Left kidney (tissue), 1 donor: ENCODE measurements at regions not wholly inside any gene's neighbourhood (a gene's known extent, or its start where the extent isn't known, plus 50 kb on each side); places are given as distances from the start of the nearest gene placed in this dataset.

Experiments used
- DNase-seq: peaks from one replicate; pipeline ENCODE4 v3.0.0-alpha.2; 2013

DNA sequence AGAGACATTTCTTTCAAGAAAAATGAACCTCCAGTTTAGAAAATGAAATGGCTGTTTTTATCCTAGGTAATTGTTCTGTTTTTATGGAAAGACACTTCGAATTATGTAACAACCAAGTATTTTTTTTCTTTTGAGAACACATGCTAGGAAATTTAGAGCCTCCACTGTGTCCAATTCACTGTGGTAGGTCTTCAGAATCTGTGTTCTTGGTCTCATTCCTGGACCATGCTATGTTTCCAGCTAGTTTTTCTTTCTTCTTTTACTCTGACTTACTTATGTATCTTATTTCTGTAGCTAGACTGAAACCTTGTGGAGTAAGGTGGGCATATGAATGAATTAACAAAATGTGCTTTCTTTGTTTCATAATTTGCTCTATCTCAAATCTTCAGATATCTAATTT, 391.7 kb upstream of the KLHL29 start:
- no peak for DNase-seq

DNA sequence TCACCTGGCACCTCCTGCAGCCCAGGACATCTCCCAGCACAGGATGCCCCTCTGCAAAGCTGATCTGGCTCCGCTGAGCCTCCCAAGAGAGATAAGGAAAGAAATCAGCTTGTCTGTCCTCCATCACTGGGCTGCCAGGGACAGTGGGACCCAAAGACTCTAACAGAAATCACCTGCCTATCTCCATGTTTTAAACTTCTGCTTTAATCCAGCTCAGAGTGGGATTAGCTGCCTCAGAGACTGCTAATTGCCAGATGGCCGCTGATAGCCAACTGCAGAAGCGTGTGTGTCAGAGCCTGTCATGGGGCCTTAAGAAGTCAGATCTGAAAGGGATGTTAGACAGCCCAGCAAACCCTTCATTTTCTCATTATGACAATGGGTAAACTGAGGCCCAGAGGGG, 389.4 kb upstream of the KLHL29 start:
- DNase-seq, result no peak

DNA sequence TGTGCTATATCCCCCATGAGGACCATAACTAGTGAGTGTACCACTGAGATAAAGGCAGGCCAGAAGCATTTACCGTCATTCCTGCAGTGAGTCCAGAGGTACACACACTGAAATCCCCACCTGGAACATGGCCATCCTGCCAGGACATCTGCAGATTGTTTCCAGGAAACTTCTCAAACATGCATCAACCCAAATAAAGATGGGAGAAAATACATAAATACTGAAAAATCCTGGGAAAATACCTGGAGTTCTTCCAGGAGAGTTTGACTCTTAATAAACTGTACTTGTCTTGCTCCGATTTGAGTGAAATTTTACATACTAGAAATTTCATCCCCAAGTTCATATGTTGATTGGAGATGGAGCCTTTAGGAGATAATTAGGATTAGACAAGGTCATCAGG, 388.1 kb upstream of the KLHL29 start:
- no peak for DNase-seq

DNA sequence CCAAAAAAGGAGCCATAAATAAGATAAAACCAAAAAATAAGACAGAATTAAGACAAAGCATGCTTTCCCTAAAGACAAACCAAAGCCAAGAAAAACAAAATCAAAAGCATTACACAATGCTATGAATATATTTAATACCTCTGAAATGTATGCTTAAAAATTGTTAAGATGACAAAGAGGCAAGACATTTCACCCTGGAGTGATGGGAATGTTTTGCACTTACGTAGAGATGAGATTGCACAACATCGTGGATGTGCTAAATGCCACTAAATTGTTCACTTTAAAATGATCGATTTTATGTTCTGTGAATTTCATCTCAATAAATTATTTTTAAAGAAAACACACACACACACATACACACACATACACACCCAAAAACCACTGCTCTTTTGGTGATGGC, 386.6 kb upstream of the KLHL29 start:
- no peak for DNase-seq

DNA sequence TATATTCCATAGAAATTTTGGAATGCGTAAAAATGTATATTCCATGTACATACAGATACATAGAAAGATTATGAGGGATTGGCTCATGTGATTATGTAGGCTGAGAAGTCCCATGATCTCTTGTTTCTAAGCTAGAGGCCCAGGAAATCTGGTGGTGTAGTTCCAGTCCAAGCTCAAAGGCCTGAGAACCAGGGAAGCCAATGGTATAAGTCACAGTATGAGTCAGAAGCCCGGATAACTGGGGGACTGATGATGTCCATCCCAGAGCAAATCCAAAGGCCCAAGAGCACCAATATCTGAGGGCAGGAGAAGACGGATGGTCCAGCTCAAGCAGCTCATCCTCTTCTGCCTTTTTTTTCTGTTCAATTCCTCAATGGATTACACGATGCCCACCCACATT, 385.0 kb upstream of the KLHL29 start:
- no peak for DNase-seq

DNA sequence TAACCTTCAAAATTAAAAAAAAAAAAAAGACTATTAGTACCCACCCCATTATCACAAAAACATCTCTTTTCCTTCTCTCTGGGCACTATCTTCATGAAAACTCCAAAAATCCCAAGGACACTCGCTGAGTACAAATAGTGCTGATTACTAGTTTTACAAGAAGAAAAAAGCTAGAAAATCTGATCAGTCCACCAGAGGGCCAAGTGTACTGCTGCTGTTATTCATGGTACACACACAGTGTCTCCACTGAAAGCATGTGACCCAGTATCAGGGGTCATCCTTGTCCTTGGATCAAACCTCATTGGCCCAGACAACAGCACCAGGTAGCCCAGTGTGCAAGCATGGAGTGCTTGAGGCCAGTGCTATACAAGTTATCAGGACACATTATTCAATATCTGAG, 382.7 kb upstream of the KLHL29 start:
- DNase-seq, result no peak

DNA sequence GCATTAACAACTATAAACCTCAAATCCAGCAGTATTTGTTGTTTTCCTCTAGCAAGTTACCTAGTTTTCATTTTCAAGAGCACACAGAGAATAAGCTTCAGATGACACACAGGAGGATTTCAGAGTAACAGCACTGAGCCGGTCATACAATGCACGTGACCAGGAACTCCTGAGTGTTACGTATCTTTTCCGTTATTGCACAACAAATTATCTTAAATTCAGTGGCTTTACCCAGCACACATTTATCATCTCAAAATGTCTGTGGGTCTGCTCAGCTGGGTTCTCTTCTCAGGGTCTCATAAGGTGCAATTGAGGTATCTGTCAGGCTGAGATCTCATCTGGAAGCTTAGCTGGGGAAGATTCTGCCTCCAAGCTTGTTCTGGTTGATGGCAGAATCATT, 379.5 kb upstream of the KLHL29 start:
- DNase-seq, result no peak

DNA sequence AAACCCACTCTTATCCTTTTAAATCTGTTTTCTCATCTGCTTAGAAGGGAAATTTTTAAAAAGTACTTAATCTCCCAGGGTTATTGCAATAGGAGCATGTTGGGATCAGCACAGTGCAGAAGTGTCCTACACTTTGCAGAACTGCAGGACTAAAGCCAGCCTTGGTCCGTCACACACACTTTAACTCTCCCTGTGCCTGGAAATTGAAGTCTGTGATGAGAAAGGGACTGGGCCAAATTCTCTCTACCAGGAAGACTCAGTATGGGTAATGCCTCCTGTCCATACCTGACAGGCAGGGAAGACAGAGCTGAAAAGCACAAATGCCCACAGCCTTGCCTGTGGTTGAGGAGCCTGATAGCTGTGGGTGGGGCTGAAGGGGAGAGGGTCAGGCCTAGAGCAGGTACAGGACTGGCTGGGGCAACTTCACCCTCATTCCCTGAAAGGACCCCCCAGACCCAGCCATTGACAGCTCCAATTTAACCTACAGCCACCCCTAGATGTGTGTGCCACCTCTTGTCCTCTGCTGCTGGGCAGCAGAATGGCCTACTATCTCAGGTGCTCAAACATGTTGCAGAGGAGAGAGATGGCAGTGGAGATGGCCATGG, 377.2 kb upstream of the KLHL29 start:
- no peak for DNase-seq

DNA sequence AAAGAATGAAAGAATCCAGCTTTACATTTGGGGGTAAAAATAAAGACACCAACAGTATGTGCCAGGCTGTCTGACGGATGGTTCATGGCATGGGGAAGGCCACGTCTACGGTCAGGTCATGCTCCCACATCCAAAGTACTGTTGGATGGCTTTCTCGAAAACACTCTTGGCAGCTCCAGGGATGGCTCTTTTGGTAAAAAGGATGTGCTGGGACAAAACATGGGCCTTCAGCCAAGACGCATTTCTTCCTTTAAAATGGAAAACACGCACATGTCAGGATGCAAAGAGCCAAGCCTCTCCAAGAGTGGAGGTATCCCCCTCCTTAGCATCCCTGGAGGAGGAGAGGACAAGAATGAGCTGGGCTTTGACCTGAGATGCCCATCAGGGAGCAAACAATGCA, 376.5 kb upstream of the KLHL29 start:
- DNase-seq, result no peak

DNA sequence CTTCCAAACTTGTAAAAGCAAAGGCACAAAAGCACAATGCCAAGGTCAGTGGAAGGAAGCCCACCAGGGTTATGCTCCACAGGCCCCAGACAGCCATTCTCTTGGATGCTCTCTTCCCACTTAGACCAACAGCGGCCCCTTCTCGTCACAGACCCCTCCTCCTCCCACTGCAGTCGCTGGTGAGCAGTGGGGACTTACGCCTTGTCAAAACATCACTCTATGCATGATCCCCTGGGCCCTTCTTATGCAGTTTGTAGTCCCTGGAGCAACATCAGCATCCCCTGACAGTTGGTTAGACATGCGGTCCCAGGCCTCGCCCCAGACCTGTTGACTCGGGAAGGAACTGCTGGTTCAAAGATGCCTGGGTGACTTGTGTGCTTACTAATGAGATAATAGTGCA, 376.0 kb upstream of the KLHL29 start:
- DNase-seq, result no peak

DNA sequence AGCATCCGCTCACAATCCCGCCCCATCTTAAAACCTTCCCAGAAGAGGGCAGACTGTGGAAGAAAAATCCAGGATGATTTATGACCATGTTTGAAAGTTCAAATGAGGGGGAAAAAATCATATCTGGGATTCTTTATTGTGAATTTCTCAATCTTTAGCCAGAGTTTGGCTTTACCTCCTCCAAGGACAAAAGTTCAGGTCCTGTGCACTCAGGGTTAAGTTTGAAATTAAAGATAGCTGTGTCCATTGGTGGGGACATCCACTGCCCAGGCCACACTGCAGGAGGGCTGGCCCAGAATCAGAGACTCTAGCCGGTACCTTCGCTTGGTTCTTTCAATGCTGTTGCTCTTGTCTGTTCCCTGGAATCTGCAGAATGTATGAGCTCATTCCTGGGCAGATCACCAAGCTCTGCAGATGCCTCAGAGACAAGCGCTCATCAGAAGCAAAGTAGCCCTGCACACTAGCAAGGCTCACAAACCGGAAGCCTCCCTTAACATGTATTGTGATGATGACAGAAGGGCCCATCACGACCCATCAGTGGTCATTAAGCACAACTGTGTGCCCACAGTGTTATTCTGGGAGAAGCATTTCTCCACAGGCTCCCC, 375.3 kb upstream of the KLHL29 start:
- DNase-seq, result no peak

DNA sequence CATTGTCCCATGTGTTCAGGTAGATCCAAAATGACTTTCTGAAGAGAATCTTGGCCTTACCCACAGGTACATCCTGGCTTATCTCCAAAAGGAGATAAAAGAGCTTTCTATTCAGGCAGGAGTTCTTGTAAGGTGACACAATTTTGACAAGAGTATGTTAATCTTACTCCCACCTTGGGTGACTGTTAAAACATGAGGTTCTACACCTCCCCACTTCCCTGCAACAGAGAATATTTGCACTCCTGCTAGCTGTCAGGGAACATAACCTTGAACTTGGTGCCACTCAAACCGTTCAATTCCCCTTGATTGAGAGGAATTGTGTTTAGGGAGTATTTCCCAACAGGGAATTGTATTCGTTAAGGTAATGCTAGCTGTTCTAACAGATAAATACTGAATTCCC, 372.5 kb upstream of the KLHL29 start:
- DNase-seq, result no peak

DNA sequence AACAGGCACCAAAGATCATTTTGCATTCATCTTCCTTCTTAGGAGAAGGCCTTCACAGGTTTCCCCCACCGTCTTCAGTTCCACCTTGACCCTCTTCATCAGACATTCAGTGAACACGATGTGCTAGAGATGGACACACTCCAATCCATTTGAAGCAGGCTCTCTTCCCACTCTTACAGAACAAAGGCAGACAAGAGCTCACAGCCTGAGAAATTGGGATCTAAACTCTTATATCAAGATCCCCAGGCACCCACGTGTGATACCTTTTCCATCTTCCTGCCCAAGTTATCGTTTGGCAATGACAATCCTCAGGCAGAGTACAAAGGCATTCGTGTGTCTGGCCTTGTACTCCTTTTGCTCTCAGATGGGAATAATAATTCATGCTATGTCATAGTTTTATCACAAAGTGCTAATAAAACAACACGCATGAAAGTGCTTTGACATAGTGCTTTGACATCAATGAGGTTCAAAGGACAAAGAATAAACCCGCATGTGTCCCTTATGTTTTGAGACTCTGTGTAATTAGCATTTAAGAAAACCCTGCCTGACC, 369.3 kb upstream of the KLHL29 start:
- no peak for DNase-seq

DNA sequence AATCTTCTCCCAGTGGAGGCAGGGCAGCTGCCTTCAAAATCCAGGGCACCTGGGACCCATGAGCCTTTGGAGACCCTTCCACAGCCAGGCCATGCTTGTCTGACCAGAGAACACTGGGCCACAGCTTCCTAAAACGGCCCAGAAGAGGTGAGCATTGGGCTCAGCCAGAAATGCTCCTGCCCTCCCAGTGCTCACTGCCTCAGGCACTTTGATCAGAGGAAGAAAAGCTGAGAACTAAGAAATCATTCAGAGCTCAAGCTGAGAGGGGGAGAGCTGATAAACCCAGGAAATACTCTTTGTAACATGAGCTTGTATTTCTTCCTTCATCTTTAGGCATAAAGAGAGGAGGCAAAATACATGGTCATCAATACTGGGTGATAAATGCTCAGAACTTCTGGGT, 365.5 kb upstream of the KLHL29 start:
- DNase-seq, result no peak

DNA sequence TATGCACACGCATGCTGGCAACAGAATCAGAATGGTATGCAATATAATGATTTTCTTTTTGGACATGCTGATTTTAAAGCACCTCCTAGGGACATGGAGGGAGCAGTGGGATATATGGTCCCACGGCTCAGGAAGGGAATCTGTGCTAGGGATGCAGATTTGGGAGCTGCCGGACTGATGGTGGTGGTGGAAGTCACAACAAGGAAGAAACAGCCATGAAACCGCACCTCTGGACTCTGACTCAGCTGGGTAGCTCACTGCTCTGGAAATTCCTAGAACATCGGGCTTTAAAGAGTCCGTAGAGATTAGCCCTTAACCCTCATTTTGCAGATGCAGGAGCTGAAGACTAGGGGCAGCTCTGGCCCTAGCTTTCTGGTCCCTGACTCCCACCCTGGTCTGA, 364.3 kb upstream of the KLHL29 start:
- DNase-seq, result no peak

DNA sequence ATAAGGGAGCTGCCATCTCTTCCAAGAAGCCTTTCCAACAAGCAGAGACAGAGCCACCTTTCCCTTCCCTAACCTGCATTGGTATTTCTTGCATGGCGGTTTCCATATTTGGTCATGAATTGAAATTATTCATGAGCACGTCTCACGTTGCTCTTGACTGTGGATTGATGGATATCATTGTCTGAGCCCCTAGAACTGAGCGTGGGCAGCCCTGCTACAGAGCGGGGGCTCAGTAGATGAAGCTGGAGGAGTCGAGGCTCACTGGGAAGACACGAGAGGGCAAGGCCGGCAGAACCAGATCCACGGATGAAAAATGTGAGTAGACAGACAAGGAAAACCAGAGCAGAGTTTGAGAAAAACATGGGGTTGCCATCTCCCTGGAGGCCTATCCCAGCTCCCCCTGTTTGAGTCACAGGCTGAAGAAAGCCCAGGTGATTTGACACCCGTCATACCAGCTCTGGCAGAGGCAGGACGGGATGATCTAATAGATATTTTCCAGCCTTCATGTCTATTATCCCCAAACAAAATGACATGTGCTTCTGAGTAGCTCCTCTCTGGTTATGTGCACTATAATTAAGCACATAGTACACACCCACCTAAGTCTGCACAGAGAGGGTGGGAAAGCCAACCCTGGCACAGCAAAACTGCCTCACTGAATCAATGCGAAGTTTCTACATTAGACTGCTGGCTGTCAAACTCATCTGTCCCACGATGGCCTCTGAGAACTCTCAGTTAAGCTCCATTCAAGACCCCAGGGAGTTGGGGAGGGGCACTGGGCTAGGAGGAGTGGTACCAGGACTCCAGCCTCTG, 363.5 kb upstream of the KLHL29 start:
- DNase-seq, result no peak

DNA sequence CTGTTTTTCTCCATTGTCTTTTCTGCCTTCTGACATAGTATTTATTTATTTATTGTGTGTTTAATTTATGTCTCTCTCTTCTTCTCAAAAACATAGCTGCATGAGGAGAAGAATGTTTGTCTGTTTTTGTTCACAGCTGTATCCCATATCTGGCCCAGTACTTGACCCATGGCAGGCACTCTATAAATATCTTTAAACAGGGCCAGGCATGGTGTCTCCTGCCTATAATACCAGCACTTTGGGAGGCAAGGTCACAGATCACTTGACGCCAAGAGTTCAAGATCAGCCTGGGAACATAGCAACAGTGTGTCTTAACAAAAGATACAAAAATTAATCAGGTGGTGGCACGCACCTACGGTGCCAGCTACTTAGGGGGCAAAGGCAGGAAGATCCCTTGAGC, 361.3 kb upstream of the KLHL29 start:
- DNase-seq, result no peak

DNA sequence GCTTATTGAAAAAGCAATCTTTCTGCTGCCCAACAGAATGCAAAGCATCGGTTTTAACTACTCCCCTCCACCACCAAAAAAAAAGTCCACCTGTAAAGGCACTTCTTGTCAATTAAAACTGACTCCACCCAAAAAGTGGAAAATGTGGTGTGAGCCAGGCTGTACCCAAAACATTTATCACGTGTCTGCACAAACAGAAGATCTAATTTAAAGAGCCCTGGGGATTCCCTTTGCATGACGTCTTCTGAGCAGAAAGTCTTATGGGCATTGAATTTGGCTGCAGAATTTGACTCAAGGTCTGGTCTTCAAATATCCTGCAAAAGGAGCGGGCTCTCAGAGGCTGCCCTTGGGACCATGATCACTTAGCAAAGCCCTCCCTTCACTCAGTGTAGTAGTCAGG, 358.3 kb upstream of the KLHL29 start:
- no peak for DNase-seq

DNA sequence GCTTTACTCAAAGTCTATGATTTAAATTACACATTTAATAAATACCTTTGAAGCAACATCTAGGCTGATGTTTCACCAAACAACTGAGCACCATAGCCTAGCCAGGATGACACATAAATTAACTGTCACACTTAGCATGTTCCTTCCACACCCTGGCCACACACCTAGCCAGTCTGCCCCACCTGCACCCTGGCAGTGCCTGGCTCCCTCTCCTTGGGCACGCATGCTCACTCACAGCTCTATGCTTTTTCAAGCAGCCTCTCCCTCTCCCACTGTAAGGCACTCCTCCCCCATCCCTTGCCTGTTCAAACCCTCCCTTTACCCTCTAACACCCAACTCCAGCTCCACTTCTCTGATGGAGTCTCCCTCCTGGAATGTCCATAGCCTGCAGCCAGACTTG, 357.6 kb upstream of the KLHL29 start:
- DNase-seq, result no peak

DNA sequence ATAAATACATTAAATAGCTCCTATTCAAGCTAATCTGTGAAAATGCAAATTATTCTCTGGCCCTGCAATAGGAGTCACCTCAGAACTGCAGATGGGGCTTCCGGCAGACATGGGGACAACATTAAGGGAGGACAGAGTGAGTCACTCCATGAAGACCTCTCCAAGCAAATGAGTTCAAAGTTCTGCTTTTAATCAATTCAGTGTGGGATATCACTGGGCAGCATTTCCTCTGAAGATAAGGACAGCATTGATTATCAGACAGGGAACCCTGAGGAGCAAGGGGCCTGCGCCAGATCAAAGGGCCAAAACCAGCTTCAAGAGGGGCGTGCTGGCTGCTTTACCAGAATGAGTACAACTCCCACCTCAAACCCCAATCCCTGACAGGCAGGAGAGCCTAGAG, 356.9 kb upstream of the KLHL29 start:
- DNase-seq, result no peak

DNA sequence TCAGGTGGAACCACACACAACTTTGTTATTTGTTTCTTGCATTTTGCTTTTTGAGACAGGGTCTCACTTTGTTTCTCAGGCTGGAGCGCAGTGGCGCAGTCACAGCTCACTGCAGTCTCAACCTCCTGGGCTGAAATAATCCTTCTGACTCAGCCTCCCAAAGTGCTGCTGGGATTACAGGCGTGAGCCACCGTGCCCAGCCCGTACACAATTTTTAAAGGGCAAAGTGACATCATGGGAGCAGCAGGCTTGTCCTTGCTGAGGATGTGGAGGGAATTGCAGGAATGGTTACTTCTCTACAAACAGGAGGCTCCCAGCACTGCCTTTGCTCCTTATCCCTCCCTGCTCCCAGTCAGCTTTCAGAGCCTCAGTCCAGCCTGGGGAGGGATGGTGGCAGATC, 355.9 kb upstream of the KLHL29 start:
- no peak for DNase-seq

DNA sequence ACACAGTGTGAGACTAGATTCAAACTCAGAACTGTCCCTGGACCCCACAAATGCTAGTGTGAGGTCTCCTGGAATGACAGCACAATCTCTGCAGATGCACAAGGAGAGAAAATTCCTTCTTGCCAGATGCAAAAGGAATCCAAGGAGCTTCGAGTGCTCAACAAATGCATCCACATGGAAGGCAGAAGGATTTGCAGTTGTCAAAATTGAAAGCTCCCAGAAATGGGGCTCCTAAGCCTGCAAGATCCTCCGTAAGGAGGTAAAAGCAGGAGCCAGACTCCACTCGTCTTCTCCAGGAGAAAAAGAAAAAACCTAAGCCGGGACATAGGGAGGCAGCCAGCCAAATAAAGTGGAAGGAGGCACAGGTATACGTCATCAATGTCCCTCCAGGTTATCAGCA, 355.0 kb upstream of the KLHL29 start:
- DNase-seq, result no peak

DNA sequence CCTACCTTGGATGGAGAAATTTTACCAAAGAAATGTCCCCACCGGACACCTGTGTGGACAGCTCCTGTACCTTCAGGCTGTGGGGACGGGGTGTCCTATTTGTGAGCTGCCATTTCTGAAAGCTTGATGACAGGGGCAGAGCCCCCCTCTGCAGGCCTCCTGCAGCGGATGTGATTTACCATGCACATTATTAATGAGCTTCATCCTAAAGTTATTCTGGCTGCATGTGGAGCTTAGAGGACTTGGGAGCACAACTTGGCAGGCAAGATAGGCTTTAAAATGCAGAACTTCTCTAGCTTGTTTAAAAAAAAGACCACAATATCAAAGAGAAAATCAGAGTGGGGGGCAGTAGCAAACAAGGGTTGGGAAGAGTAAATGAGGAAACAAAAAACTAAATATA, 350.0 kb upstream of the KLHL29 start:
- no peak for DNase-seq

DNA sequence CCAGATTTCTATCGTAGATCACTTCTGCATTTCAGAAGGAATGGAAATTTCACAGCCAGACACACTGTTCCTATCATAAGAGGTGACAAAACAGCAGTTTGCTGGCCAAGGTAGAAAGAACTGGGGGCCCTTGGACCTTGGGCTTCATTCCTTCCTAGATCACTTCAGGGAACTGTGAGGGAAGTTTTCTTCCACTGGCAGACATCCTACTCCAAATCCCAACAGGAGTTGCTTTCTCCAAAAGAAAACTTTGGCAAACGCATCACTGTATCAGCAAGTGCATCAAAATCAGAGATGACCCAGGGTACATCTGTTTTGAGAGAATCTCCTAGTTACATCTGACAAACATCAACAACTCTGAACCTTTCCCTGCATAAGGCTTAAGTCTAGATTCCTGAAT, 348.4 kb upstream of the KLHL29 start:
- no peak for DNase-seq
